GM12878 (cell line): ENCODE measurements at regions not wholly inside any gene's neighbourhood (a gene's known extent, or its start where the extent isn't known, plus 50 kb on each side); places are given as distances from the start of the nearest gene placed in this dataset.

Experiments
- ATAC-seq: fragments of 200-7000 bp; cut with Tn5 transposase; 3 replicates; pipeline ENCODE4 v1.9.1; 2020; ENCODE audit warnings: mild to moderate bottlenecking, moderate library complexity
- BruUV-seq: library from RNA; stranded (reverse); fragments of 400-500 nt; replicated peaks from 2 replicates; lab custom pipeline; 2021; lab: Mats Ljungman, UMichigan
- CTCF ChIA-PET: fragments of 300-600 bp; sonication (Branson Sonifier 250); formaldehyde crosslinking; extraction: SDS; loops from one replicate; lab custom pipeline; 2021; ENCODE audit warnings: inconsistent platforms; lab: Yijun Ruan, JAX
- POLR2A ChIA-PET: fragments of 350-600 bp; formaldehyde crosslinking; extraction: SDS; loops from one replicate; lab custom pipeline; 2021; ENCODE audit warnings: inconsistent platforms; lab: Charles Lee
- RAD21 ChIA-PET: fragments of 300-600 bp; sonication (Branson Sonifier 250); formaldehyde crosslinking; loops from one replicate; lab custom pipeline; 2023; ENCODE audit warnings: antibody characterized with exemption; ENCODE audit not compliant: unreplicated experiment; lab: Charles Lee
- SMC1A ChIA-PET: fragments of 300-600 bp; sonication (Branson Sonifier 250); formaldehyde crosslinking; loops from one replicate; lab custom pipeline; 2023; ENCODE audit not compliant: unreplicated experiment, uncharacterized antibody; lab: Charles Lee
- DNase-seq: peaks from one replicate; pipeline ENCODE4 v3.0.0-alpha.2; 2011; ENCODE audit warnings: low read depth, low spot score
- FAIRE-seq: peaks from 3 replicates; lab custom pipeline; 2011; peaks lifted over from hg19 to GRCh38; lab: Jason Lieb, UNC
- H2AFZ ChIP-seq: 2 replicates; pipeline ENCODE4 v1.6.0; 2011; ENCODE audit warnings: low read depth, low read length, control low read depth; ENCODE audit not compliant: control insufficient read depth
- H3K27ac ChIP-seq: 2 replicates; pipeline ENCODE4 v1.5.1; 2011; ENCODE audit warnings: control low read depth; ENCODE audit not compliant: control insufficient read depth, insufficient read depth
- H3K27me3 ChIP-seq, 2 experiments: replicated peaks in 1 of 2; 2 replicates each; pipeline versions ENCODE4 v1.6.0 to v1.6.1; 2011; ENCODE audit warnings: low read length in 1 of 2; ENCODE audit not compliant: control insufficient read depth in 2 of 2, insufficient read depth in 2 of 2
- H3K36me3 ChIP-seq, 2 experiments: 2 replicates each; pipeline ENCODE4 v1.5.1; 2011; ENCODE audit warnings: low read length in 1 of 2; ENCODE audit not compliant: control insufficient read depth in 2 of 2, insufficient read depth in 2 of 2
- H3K4me1 ChIP-seq: 2 replicates; pipeline ENCODE4 v1.6.1; 2011; ENCODE audit warnings: mild to moderate bottlenecking, low read length, moderate library complexity, mixed read lengths; ENCODE audit not compliant: control insufficient read depth, insufficient read depth
- H3K4me2 ChIP-seq: 2 replicates; pipeline ENCODE4 v1.6.0; 2011; ENCODE audit warnings: control low read depth; ENCODE audit not compliant: control insufficient read depth, insufficient read depth
- H3K4me3 ChIP-seq: fragments of 200-600 bp; sonication (generic); 2 replicates; pipeline ENCODE4 v1.5.1; 2016
- H3K79me2 ChIP-seq: 2 replicates; pipeline ENCODE4 v1.6.0; 2011; ENCODE audit warnings: low read length; ENCODE audit not compliant: control insufficient read depth, insufficient read depth
- H3K9ac ChIP-seq: 2 replicates; pipeline ENCODE4 v1.8.0; 2011; ENCODE audit warnings: low read length, control low read depth, mixed read lengths; ENCODE audit not compliant: control insufficient read depth, insufficient read depth
- H3K9me3 ChIP-seq: replicated peaks from 3 replicates; pipeline ENCODE4 v1.5.1; 2011; ENCODE audit warnings: mild to moderate bottlenecking, low read length; ENCODE audit not compliant: control insufficient read depth, insufficient read depth
- H4K20me1 ChIP-seq: 2 replicates; pipeline ENCODE4 v1.6.0; 2011; ENCODE audit not compliant: control insufficient read depth, insufficient read depth
- BCL3 ChIP-seq: IDR thresholded peaks from 2 replicates; pipeline ENCODE4 v1.6.1; 2011; ENCODE audit warnings: borderline replicate concordance, low read depth, mild to moderate bottlenecking, moderate library complexity, low read length; ENCODE audit not compliant: insufficient read depth, poor library complexity, severe bottlenecking
- E2F8 ChIP-seq: fragments of 450-650 bp; IDR thresholded peaks from 2 replicates; pipeline ENCODE4 v1.6.1; 2018; ENCODE audit warnings: mild to moderate bottlenecking, low read depth, moderate library complexity; ENCODE audit not compliant: partially characterized antibody
- IKZF2 ChIP-seq, 2 experiments: fragments of 450-650 bp; IDR thresholded peaks; 2 replicates each; pipeline ENCODE4 v1.6.1; 2017; ENCODE audit warnings: mild to moderate bottlenecking in 2 of 2, moderate library complexity in 2 of 2
- PAX5 ChIP-seq: IDR thresholded peaks from 2 replicates; pipeline ENCODE4 v1.6.1; 2011; ENCODE audit warnings: low read depth, low read length, borderline replicate concordance
- POLR2AphosphoS2 ChIP-seq: IDR thresholded peaks from 2 replicates; pipeline ENCODE4 v1.6.1; 2011; ENCODE audit warnings: low read depth, mild to moderate bottlenecking, low read length, improper control_type of control experiment, moderate library complexity
- RFX5 ChIP-seq: IDR thresholded peaks from 2 replicates; pipeline ENCODE4 v1.6.1; 2011; ENCODE audit warnings: low read depth, low read length, improper control_type of control experiment
- ZBTB40 ChIP-seq: fragments of 450-650 bp; IDR thresholded peaks from 2 replicates; pipeline ENCODE4 v1.6.1; 2016; ENCODE audit warnings: mild to moderate bottlenecking, moderate library complexity, borderline replicate concordance
- WGBS: methylation state at CpG from one replicate; pipeline ENCODE4 v1.1.6; 2016; ENCODE audit warnings: low lambda C conversion rate; ENCODE audit not compliant: insufficient replicate concordance, insufficient coverage; ENCODE audit errors: missing lambda C conversion rate; 5-methylcytosine and 5-hydroxymethylcytosine counted together
- in situ Hi-C: fragments of 300-500 bp; cut with MboI; formaldehyde crosslinking; loops from 9 replicates; pipeline ENCODE4 v1.14.3; 2018; ENCODE audit warnings: mixed read lengths
- intact Hi-C: fragments of 100-400 bp; cut with micrococcal nuclease; formaldehyde crosslinking; loops from one replicate; pipeline ENCODE4 v1.14.2; 2022; ENCODE audit not compliant: unreplicated experiment

- DNase-seq (no peak), ATAC-seq (no peak)
- CTCF ChIA-PET = no interaction called here
- Histone ChIP-seq H4K20me1 (no peaks in the 10 kb centered on the region), H2AFZ (no peak overlapping the region), H3K27ac (no peak overlapping the region), H3K9ac (no peak overlapping the region), H3K4me2 (no peak overlapping the region), H3K9me3 (no peaks in the 10 kb centered on the region), H3K27me3 (no peaks in the 10 kb centered on the region)
- intact Hi-C loops = no loop called here
- POLR2A ChIA-PET = no interaction called here
- SMC1A ChIA-PET = interaction anchor here (0.6 to 1.0 kb wide), 2 partner anchors 405 to 1439 kb away, joined by 3 read pairs; no protein-coding TSS in a partner anchor
- in situ Hi-C loops = no loop called here
- TF ChIP-seq PAX5 = no peak
- no peak for TF ChIP-seq BCL3
- TF ChIP-seq ZBTB40 = no peak
- no peak for TF ChIP-seq E2F8
- TF ChIP-seq IKZF2 (IDR thresholded peaks at IDR 0.05) = no peak
- TF ChIP-seq RFX5 = no peak
- no peak for TF ChIP-seq POLR2AphosphoS2
- TF ChIP-seq, all 136 proteins: peak for 0
- H3K4me3 ChIP-seq = no peak overlapping the region
- RAD21 ChIA-PET = no interaction called here
- WGBS = 0% methylated on average over 1 of the region's 1 CpG
- no peaks in the 10 kb centered on the region for H3K36me3 ChIP-seq
- H3K79me2 ChIP-seq = no peaks in the 10 kb centered on the region
- no peak for FAIRE-seq
- H3K4me1 ChIP-seq = no peaks in the 10 kb centered on the region
- no TSS peak for BruUV-seq
Observed at GRCh38 chr3:30297112-30297511, 309.3 kb upstream of the TGFBR2 start.
